IMR-90 (cell line): ENCODE measurements at regions not wholly inside any gene's neighbourhood (a gene's known extent, or its start where the extent isn't known, plus 50 kb on each side); places are given as distances from the start of the nearest gene placed in this dataset.

Experiments used
- ATAC-seq: fragments of 200-7000 bp; cut with Tn5 transposase; 2 replicates; pipeline ENCODE4 v1.9.1; 2020; ENCODE audit warnings: low read depth, mild to moderate bottlenecking, moderate library complexity
- BruUV-seq: library from RNA; stranded (reverse); fragments of 400-500 nt; replicated peaks from 2 replicates; lab custom pipeline; 2021; lab: Mats Ljungman, UMichigan
- CTCF ChIA-PET: fragments of 300-600 bp; formaldehyde crosslinking; extraction: SDS; loops from one replicate; lab custom pipeline; 2021; ENCODE audit warnings: antibody characterized with exemption; lab: Yijun Ruan, JAX
- POLR2A ChIA-PET: fragments of 300-600 bp; sonication (Branson Sonifier 250); formaldehyde crosslinking; loops from one replicate; lab custom pipeline; 2022; ENCODE audit warnings: antibody characterized with exemption; ENCODE audit not compliant: unreplicated experiment; lab: Charles Lee
- DNase-seq: peaks from one replicate; pipeline ENCODE4 v3.0.0; 2013
- H2AFZ ChIP-seq: replicated peaks from 2 replicates; pipeline ENCODE3; 2013; ENCODE audit warnings: low read length, mild to moderate bottlenecking; ENCODE audit not compliant: poor library complexity
- H2AK5ac ChIP-seq: 2 replicates; pipeline ENCODE4 v1.6.1; 2013; ENCODE audit warnings: low read depth, low read length, inconsistent platforms
- H2AK9ac ChIP-seq: replicated peaks from 2 replicates; pipeline ENCODE3; 2013; ENCODE audit warnings: mild to moderate bottlenecking, low read depth, low read length, moderate library complexity; ENCODE audit not compliant: poor library complexity
- H2BK120ac ChIP-seq: 2 replicates; pipeline ENCODE4 v1.6.1; 2013; ENCODE audit warnings: low read depth, low read length, inconsistent platforms
- H2BK15ac ChIP-seq: 3 replicates; pipeline ENCODE4 v1.6.1; 2013; ENCODE audit warnings: low read depth, low read length, inconsistent platforms
- H2BK20ac ChIP-seq: 2 replicates; pipeline ENCODE4 v1.6.1; 2013; ENCODE audit warnings: low read depth, mild to moderate bottlenecking, inconsistent platforms, low read length, moderate library complexity
- H2BK5ac ChIP-seq: 2 replicates; pipeline ENCODE4 v1.6.1; 2013; ENCODE audit warnings: mild to moderate bottlenecking, low read depth, low read length, inconsistent platforms; ENCODE audit not compliant: poor library complexity, severe bottlenecking
- H3K14ac ChIP-seq: replicated peaks from 2 replicates; pipeline ENCODE4 v1.6.1; 2013; ENCODE audit warnings: low read depth, low read length, inconsistent platforms
- H3K18ac ChIP-seq: 2 replicates; pipeline ENCODE4 v1.6.1; 2013; ENCODE audit warnings: low read depth, low read length, control low read depth
- H3K23ac ChIP-seq: 2 replicates; pipeline ENCODE4 v1.6.1; 2013; ENCODE audit warnings: low read depth, low read length, inconsistent platforms
- H3K27ac ChIP-seq: 2 replicates; pipeline ENCODE4 v1.5.1; 2013; ENCODE audit warnings: mild to moderate bottlenecking, control low read depth, low read length; ENCODE audit not compliant: insufficient read depth
- H3K27me3 ChIP-seq: 2 replicates; pipeline ENCODE4 v1.6.1; 2013; ENCODE audit warnings: low read length; ENCODE audit not compliant: control insufficient read depth, insufficient read depth
- H3K36me3 ChIP-seq: 2 replicates; pipeline ENCODE4 v1.6.1; 2013; ENCODE audit warnings: low read length, mixed read lengths; ENCODE audit not compliant: control insufficient read depth, insufficient read depth
- H3K4ac ChIP-seq: 2 replicates; pipeline ENCODE4 v1.6.1; 2013; ENCODE audit warnings: low read depth, low read length, inconsistent platforms
- H3K4me1 ChIP-seq: 2 replicates; pipeline ENCODE4 v1.6.1; 2013; ENCODE audit warnings: low read length, mixed read lengths; ENCODE audit not compliant: control insufficient read depth, insufficient read depth
- H3K4me2 ChIP-seq: 2 replicates; pipeline ENCODE4 v1.6.1; 2013; ENCODE audit warnings: low read depth, mild to moderate bottlenecking, control low read depth, low read length, moderate library complexity
- H3K4me3 ChIP-seq: 2 replicates; pipeline ENCODE4 v1.5.1; 2013; ENCODE audit warnings: low read depth, mild to moderate bottlenecking, control low read depth, low read length, moderate library complexity; ENCODE audit not compliant: insufficient read depth
- H3K56ac ChIP-seq: 2 replicates; pipeline ENCODE4 v1.6.1; 2013; ENCODE audit warnings: low read length, inconsistent platforms; ENCODE audit not compliant: insufficient read depth; ENCODE audit errors: extremely low read depth
- H3K79me1 ChIP-seq, 2 experiments: 2 replicates each; pipeline ENCODE4 v1.6.1; 2013; ENCODE audit warnings: low read length in 2 of 2, inconsistent platforms in 1 of 2, low read depth in 1 of 2
- H3K9ac ChIP-seq: 2 replicates; pipeline ENCODE4 v1.6.1; 2013; ENCODE audit warnings: low read depth, low read length, control low read depth
- H3K9me1 ChIP-seq: 2 replicates; pipeline ENCODE4 v1.6.1; 2013; ENCODE audit warnings: low read length, inconsistent platforms; ENCODE audit not compliant: insufficient read depth
- H3K9me3 ChIP-seq: 2 replicates; pipeline ENCODE4 v1.6.1; 2013; ENCODE audit warnings: low read length; ENCODE audit not compliant: control insufficient read depth, insufficient read depth
- H4K20me1 ChIP-seq: 2 replicates; pipeline ENCODE4 v1.6.1; 2013; ENCODE audit warnings: low read length, inconsistent platforms; ENCODE audit not compliant: insufficient read depth
- H4K5ac ChIP-seq: 2 replicates; pipeline ENCODE4 v1.6.1; 2013; ENCODE audit warnings: mild to moderate bottlenecking, low read depth, low read length, control low read depth
- H4K8ac ChIP-seq, 2 experiments: 2 replicates each; pipeline ENCODE4 v1.6.1; 2013; ENCODE audit warnings: low read depth in 2 of 2, low read length in 2 of 2, control low read depth in 1 of 2, inconsistent platforms in 1 of 2
- H4K91ac ChIP-seq: 2 replicates; pipeline ENCODE4 v1.6.1; 2013; ENCODE audit warnings: low read depth, low read length, inconsistent platforms; ENCODE audit not compliant: insufficient read depth
- BHLHE40 ChIP-seq: fragments of 150-350 bp; IDR thresholded peaks from 2 replicates; pipeline ENCODE4 v1.6.1; 2016; ENCODE audit warnings: mild to moderate bottlenecking, low read depth, low read length
- CEBPB ChIP-seq: IDR thresholded peaks from 2 replicates; pipeline ENCODE4 v1.6.1; 2012; ENCODE audit warnings: low read depth, low read length, improper control_type of control experiment
- CHD1 ChIP-seq: IDR thresholded peaks from 2 replicates; pipeline ENCODE4 v1.6.1; 2012; ENCODE audit warnings: low read depth, low read length, improper control_type of control experiment
- FOS ChIP-seq: fragments of 150-350 bp; IDR thresholded peaks from 2 replicates; pipeline ENCODE4 v1.6.1; 2016; ENCODE audit warnings: low read depth, low read length
- MAFK ChIP-seq: IDR thresholded peaks from 2 replicates; pipeline ENCODE4 v1.6.1; 2012; ENCODE audit warnings: low read depth, low read length, improper control_type of control experiment
- MAZ ChIP-seq: IDR thresholded peaks from 2 replicates; pipeline ENCODE4 v1.6.1; 2012; ENCODE audit warnings: low read depth, mild to moderate bottlenecking, low read length, improper control_type of control experiment, moderate library complexity, borderline replicate concordance
- MXI1 ChIP-seq: IDR thresholded peaks from 2 replicates; pipeline ENCODE4 v1.6.1; 2012; ENCODE audit warnings: low read depth, mild to moderate bottlenecking, low read length, moderate library complexity, borderline replicate concordance
- NFE2L2 ChIP-seq: fragments of 150-350 bp; IDR thresholded peaks from 2 replicates; pipeline ENCODE4 v1.6.1; 2016; ENCODE audit warnings: low read depth, mild to moderate bottlenecking, low read length
- POLR2A ChIP-seq: IDR thresholded peaks from 2 replicates; pipeline ENCODE4 v1.6.1; 2012; ENCODE audit warnings: mild to moderate bottlenecking, low read depth, low read length
- RAD21 ChIP-seq: IDR thresholded peaks from 2 replicates; pipeline ENCODE4 v1.6.1; 2012; ENCODE audit warnings: low read length, improper control_type of control experiment
- RCOR1 ChIP-seq: IDR thresholded peaks from 2 replicates; pipeline ENCODE4 v1.6.1; 2012; ENCODE audit warnings: mild to moderate bottlenecking, low read length, improper control_type of control experiment; ENCODE audit not compliant: insufficient replicate concordance
- RFX5 ChIP-seq: IDR thresholded peaks from 2 replicates; pipeline ENCODE4 v1.8.0; 2012; ENCODE audit warnings: low read depth, mild to moderate bottlenecking, low read length, moderate library complexity
- SMC3 ChIP-seq: fragments of 150-350 bp; IDR thresholded peaks from 2 replicates; pipeline ENCODE4 v1.6.1; 2016; ENCODE audit warnings: low read depth, mild to moderate bottlenecking, antibody characterized with exemption, low read length, moderate library complexity
- WGBS, 2 experiments: methylation state at CpG; one replicate each; pipeline versions ENCODE4 v1.1.5 to v1.1.7; 2013; ENCODE audit warnings: missing lambda C conversion rate in 2 of 2; ENCODE audit not compliant: insufficient read length in 1 of 2; ENCODE audit errors: extremely low coverage in 2 of 2; 5-methylcytosine and 5-hydroxymethylcytosine counted together
- dilution Hi-C: fragments of 300-500 bp; cut with HindIII; formaldehyde crosslinking; loops from one replicate; pipeline ENCODE4 v1.14.3; 2018; ENCODE audit warnings: low sequenced_read_pairs; ENCODE audit not compliant: unreplicated experiment
- in situ Hi-C: fragments of 300-500 bp; cut with MboI; formaldehyde crosslinking; loops from 3 replicates; pipeline ENCODE4 v1.14.3; 2019; ENCODE audit warnings: low sequenced_read_pairs, inconsistent platforms, mixed read lengths
- intact Hi-C: fragments of 100-400 bp; cut with micrococcal nuclease; formaldehyde crosslinking; loops from 2 replicates; pipeline ENCODE4 v1.10.0; 2022
- TF ChIP-seq, protein P1 (sequence below): conservative IDR thresholded peaks from 2 replicates; pipeline ENCODE4 v1.5.1; 2012; ENCODE audit warnings: mild to moderate bottlenecking, low read depth, low read length, improper control_type of control experiment
- TF ChIP-seq, protein P2 (sequence below): fragments of 150-350 bp; IDR thresholded peaks from 2 replicates; pipeline ENCODE4 v1.6.1; 2016; ENCODE audit warnings: low read depth, mild to moderate bottlenecking, low read length, moderate library complexity, borderline replicate concordance
- TF ChIP-seq, protein P3 (sequence below): fragments of 150-350 bp; IDR thresholded peaks from 2 replicates; pipeline ENCODE4 v1.6.1; 2017; ENCODE audit warnings: mild to moderate bottlenecking, antibody characterized with exemption, low read length, low read depth

DNA sequence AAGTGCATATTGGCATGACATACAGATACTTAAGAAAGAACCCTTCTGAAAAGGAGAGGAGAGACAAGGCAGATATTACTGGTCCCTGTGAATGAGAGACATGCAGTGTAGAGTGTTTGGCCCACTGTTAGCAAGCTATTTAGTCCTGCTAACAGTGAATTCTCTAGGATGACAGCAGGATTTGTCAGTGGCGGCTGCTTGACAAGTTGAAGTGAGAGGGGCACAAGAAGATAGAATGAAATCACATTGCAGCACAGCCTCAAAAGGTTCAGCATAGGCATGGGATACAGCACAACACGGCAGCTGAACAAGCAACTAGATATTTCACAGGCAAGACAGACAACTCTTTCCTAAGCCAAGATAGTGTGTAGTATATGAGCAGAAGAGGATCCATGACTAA is 407.9 kb downstream of the PLA2G4A start:
- no peaks in the 10 kb centered on the region for H3K9me3 ChIP-seq
- H3K56ac ChIP-seq, result no peak overlapping the region
- peak overlapping the region; percentile 47 for H2AFZ ChIP-seq
- ChIA-PET POLR2A (no interaction called here), CTCF (no interaction called here)
- DNase-seq (no peak), ATAC-seq (peak; percentile 17; the same call in 1 of the 2 replicates)
- dilution Hi-C loops (no loop called here), in situ Hi-C loops (no loop called here), intact Hi-C loops (no loop called here)
- H4K91ac ChIP-seq, result no peak overlapping the region
- WGBS, 2 experiments, result no CpG with 5 or more reads among the region's 2 CpGs
- H2AK5ac ChIP-seq, result no peak overlapping the region
- no peak overlapping the region for H3K27ac ChIP-seq
- peak overlapping the region; percentile 50; the same call in 1 of the 3 replicates for H2BK15ac ChIP-seq
- H2BK20ac ChIP-seq, result no peak overlapping the region
- no peak overlapping the region for H3K9ac ChIP-seq
- H3K36me3 ChIP-seq, result no peaks in the 10 kb centered on the region
- H3K14ac ChIP-seq, result peak overlapping the region; percentile 42; the same call in 1 of the 2 replicates
- no peak overlapping the region for H3K4me2 ChIP-seq
- H3K9me1 ChIP-seq, result no peaks in the 10 kb centered on the region
- H3K23ac ChIP-seq, result no peak overlapping the region
- no peak for TF ChIP-seq FOS
- TF ChIP-seq RCOR1, result no peak
- no peak for TF ChIP-seq MAFK
- TF ChIP-seq, protein P1, sequence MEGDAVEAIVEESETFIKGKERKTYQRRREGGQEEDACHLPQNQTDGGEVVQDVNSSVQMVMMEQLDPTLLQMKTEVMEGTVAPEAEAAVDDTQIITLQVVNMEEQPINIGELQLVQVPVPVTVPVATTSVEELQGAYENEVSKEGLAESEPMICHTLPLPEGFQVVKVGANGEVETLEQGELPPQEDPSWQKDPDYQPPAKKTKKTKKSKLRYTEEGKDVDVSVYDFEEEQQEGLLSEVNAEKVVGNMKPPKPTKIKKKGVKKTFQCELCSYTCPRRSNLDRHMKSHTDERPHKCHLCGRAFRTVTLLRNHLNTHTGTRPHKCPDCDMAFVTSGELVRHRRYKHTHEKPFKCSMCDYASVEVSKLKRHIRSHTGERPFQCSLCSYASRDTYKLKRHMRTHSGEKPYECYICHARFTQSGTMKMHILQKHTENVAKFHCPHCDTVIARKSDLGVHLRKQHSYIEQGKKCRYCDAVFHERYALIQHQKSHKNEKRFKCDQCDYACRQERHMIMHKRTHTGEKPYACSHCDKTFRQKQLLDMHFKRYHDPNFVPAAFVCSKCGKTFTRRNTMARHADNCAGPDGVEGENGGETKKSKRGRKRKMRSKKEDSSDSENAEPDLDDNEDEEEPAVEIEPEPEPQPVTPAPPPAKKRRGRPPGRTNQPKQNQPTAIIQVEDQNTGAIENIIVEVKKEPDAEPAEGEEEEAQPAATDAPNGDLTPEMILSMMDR, result no peak
- TF ChIP-seq MAZ, result no peak
- TF ChIP-seq CEBPB, result no peak
- no peak for TF ChIP-seq RFX5
- no peak for TF ChIP-seq RAD21
- TF ChIP-seq, protein P2, sequence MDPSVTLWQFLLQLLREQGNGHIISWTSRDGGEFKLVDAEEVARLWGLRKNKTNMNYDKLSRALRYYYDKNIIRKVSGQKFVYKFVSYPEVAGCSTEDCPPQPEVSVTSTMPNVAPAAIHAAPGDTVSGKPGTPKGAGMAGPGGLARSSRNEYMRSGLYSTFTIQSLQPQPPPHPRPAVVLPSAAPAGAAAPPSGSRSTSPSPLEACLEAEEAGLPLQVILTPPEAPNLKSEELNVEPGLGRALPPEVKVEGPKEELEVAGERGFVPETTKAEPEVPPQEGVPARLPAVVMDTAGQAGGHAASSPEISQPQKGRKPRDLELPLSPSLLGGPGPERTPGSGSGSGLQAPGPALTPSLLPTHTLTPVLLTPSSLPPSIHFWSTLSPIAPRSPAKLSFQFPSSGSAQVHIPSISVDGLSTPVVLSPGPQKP, result no peak
- TF ChIP-seq NFE2L2, result no peak
- no peak for TF ChIP-seq CHD1
- TF ChIP-seq SMC3, result no peak
- TF ChIP-seq BHLHE40, result no peak
- no peak for TF ChIP-seq POLR2A
- TF ChIP-seq, protein P3, sequence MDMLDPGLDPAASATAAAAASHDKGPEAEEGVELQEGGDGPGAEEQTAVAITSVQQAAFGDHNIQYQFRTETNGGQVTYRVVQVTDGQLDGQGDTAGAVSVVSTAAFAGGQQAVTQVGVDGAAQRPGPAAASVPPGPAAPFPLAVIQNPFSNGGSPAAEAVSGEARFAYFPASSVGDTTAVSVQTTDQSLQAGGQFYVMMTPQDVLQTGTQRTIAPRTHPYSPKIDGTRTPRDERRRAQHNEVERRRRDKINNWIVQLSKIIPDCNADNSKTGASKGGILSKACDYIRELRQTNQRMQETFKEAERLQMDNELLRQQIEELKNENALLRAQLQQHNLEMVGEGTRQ, result no peak
- TF ChIP-seq MXI1, result no peak
- H3K4me3 ChIP-seq, result no peak overlapping the region
- no peaks in the 10 kb centered on the region for H3K79me1 ChIP-seq
- H3K4ac ChIP-seq, result no peak overlapping the region; the same call in 1 of the 2 replicates
- H2BK120ac ChIP-seq, result peak overlapping the region; percentile 43
- no TSS peak for BruUV-seq
- no peak overlapping the region for H4K8ac ChIP-seq
- H3K18ac ChIP-seq, result no peak overlapping the region; the same call in 1 of the 2 replicates
- no peak overlapping the region for H2AK9ac ChIP-seq
- H4K20me1 ChIP-seq, result no peaks in the 10 kb centered on the region
- no peaks in the 10 kb centered on the region for H3K27me3 ChIP-seq
- no peak overlapping the region for H4K5ac ChIP-seq
- H3K4me1 ChIP-seq, result no peaks in the 10 kb centered on the region
- H2BK5ac ChIP-seq, result no peak overlapping the region
